Smooth muscle cell (in vitro differentiated cells): ENCODE measurements at regions not wholly inside any gene's neighbourhood (a gene's known extent, or its start where the extent isn't known, plus 50 kb on each side); places are given as distances from the start of the nearest gene placed in this dataset.
A peak's percentile ranks its signal among the peaks of the same experiment; 100 is the strongest.

Source experiments
- DNase-seq: peaks from one replicate; lab custom pipeline; 2025; ENCODE audit not compliant: unreplicated experiment; lab: John Stamatoyannopoulos, UW
- H2AFZ ChIP-seq: fragments of 200-600 bp; sonication (generic); 2 replicates; pipeline ENCODE4 v1.6.0; 2016; ENCODE audit warnings: antibody characterized with exemption, low read depth, mild to moderate bottlenecking
- H3F3A ChIP-seq: fragments of 200-600 bp; sonication (generic); 2 replicates; pipeline ENCODE4 v1.6.0; 2017; ENCODE audit warnings: antibody characterized with exemption, low read depth
- H3K27ac ChIP-seq: fragments of 200-600 bp; sonication (generic); 2 replicates; pipeline ENCODE4 v1.5.1; 2016; ENCODE audit warnings: low read depth, mild to moderate bottlenecking
- H3K27me3 ChIP-seq: fragments of 200-600 bp; sonication (generic); 2 replicates; pipeline ENCODE4 v1.6.1; 2016; ENCODE audit warnings: low read depth, mild to moderate bottlenecking
- H3K36me3 ChIP-seq: fragments of 200-600 bp; sonication (generic); 2 replicates; pipeline ENCODE4 v1.5.1; 2016; ENCODE audit warnings: low read depth
- H3K4me1 ChIP-seq: fragments of 200-600 bp; sonication (generic); 2 replicates; pipeline ENCODE4 v1.5.1; 2016; ENCODE audit warnings: low read depth
- H3K4me2 ChIP-seq: fragments of 200-600 bp; sonication (generic); 2 replicates; pipeline ENCODE4 v1.6.0; 2016; ENCODE audit warnings: mild to moderate bottlenecking
- H3K4me3 ChIP-seq: fragments of 200-600 bp; sonication (generic); 2 replicates; pipeline ENCODE4 v1.5.1; 2016; ENCODE audit warnings: mild to moderate bottlenecking
- H3K79me2 ChIP-seq: fragments of 200-600 bp; sonication (generic); 2 replicates; pipeline ENCODE4 v1.6.0; 2016; ENCODE audit warnings: low read depth, mild to moderate bottlenecking
- H3K9ac ChIP-seq: fragments of 200-600 bp; sonication (generic); 2 replicates; pipeline ENCODE4 v1.6.0; 2016; ENCODE audit warnings: low read depth
- H3K9me3 ChIP-seq: fragments of 200-600 bp; sonication (generic); replicated peaks from 2 replicates; pipeline ENCODE4 v1.5.1; 2016; ENCODE audit warnings: low read depth
- H4K20me1 ChIP-seq: fragments of 200-600 bp; sonication (generic); 2 replicates; pipeline ENCODE4 v1.6.0; 2016; ENCODE audit warnings: low read depth
- WGBS: methylation state at CpG from one replicate; pipeline ENCODE4 v1.1.7; 2016; ENCODE audit warnings: low lambda C conversion rate; 5-methylcytosine and 5-hydroxymethylcytosine counted together
- TF ChIP-seq, protein P1 (sequence below): fragments of 200-600 bp; sonication (generic); IDR thresholded peaks from 2 replicates; pipeline ENCODE4 v1.5.1; 2017; ENCODE audit warnings: borderline replicate concordance, mild to moderate bottlenecking, antibody characterized with exemption; ENCODE audit not compliant: insufficient read depth, poor library complexity, severe bottlenecking

GRCh38 chr18:25568986-25569385 is 217.0 kb upstream of the ZNF521 start:
- no peaks in the 10 kb centered on the region for H3F3A ChIP-seq
- no peaks in the 10 kb centered on the region for H3K36me3 ChIP-seq
- no peaks in the 10 kb centered on the region for H3K4me1 ChIP-seq
- H3K27me3 ChIP-seq: no peaks in the 10 kb centered on the region
- H4K20me1 ChIP-seq: no peaks in the 10 kb centered on the region
- H3K79me2 ChIP-seq: no peaks in the 10 kb centered on the region
- H3K4me2 ChIP-seq: no peak overlapping the region
- no peak overlapping the region for H3K4me3 ChIP-seq
- H2AFZ ChIP-seq: no peak overlapping the region
- H3K9ac ChIP-seq: no peak overlapping the region
- TF ChIP-seq, protein P1, sequence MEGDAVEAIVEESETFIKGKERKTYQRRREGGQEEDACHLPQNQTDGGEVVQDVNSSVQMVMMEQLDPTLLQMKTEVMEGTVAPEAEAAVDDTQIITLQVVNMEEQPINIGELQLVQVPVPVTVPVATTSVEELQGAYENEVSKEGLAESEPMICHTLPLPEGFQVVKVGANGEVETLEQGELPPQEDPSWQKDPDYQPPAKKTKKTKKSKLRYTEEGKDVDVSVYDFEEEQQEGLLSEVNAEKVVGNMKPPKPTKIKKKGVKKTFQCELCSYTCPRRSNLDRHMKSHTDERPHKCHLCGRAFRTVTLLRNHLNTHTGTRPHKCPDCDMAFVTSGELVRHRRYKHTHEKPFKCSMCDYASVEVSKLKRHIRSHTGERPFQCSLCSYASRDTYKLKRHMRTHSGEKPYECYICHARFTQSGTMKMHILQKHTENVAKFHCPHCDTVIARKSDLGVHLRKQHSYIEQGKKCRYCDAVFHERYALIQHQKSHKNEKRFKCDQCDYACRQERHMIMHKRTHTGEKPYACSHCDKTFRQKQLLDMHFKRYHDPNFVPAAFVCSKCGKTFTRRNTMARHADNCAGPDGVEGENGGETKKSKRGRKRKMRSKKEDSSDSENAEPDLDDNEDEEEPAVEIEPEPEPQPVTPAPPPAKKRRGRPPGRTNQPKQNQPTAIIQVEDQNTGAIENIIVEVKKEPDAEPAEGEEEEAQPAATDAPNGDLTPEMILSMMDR: no peak
- 85% methylated on average over 5 of the region's 5 CpGs for WGBS
- no peaks in the 10 kb centered on the region for H3K9me3 ChIP-seq
- no peak for DNase-seq
- H3K27ac ChIP-seq: no peak overlapping the region

GRCh38 chr18:25563816-25564683 is 212.1 kb upstream of the ZNF521 start:
- TF ChIP-seq, protein P1: no peak
- Histone ChIP-seq H3K9ac (no peak overlapping the region), H2AFZ (no peak overlapping the region), H3K4me3 (no peak overlapping the region), H3K9me3 (no peaks in the 10 kb centered on the region), H3K79me2 (no peaks in the 10 kb centered on the region), H3K27me3 (no peaks in the 10 kb centered on the region), H3K27ac (no peak overlapping the region), H3F3A (no peaks in the 10 kb centered on the region), H3K4me2 (no peak overlapping the region), H3K36me3 (no peaks in the 10 kb centered on the region), H3K4me1 (no peaks in the 10 kb centered on the region), H4K20me1 (no peaks in the 10 kb centered on the region)
- no peak for DNase-seq
- WGBS: 91% methylated on average over 16 of the region's 16 CpGs

- H3K27me3 ChIP-seq: no peaks in the 10 kb centered on the region
- H3K4me2 ChIP-seq: no peak overlapping the region
- H3K79me2 ChIP-seq: no peaks in the 10 kb centered on the region
- no peak for DNase-seq
- 96% methylated on average over 3 of the region's 3 CpGs for WGBS
- H3K9me3 ChIP-seq: no peaks in the 10 kb centered on the region
- H3K4me3 ChIP-seq: no peak overlapping the region
- H2AFZ ChIP-seq: no peak overlapping the region
- H4K20me1 ChIP-seq: no peaks in the 10 kb centered on the region
- no peaks in the 10 kb centered on the region for H3F3A ChIP-seq
- TF ChIP-seq, protein P1: no peak
- no peaks in the 10 kb centered on the region for H3K4me1 ChIP-seq
- H3K27ac ChIP-seq: no peak overlapping the region
- no peak overlapping the region for H3K9ac ChIP-seq
- no peaks in the 10 kb centered on the region for H3K36me3 ChIP-seq
Measured at GRCh38 chr18:25563346-25563745, 211.4 kb upstream of the ZNF521 start.

GRCh38 chr18:25561918-25562317 is 210.0 kb upstream of the ZNF521 start:
- DNase-seq: no peak
- TF ChIP-seq, protein P1: peak; percentile 61

More at GRCh38 chr18:25561918-25562317, 210.0 kb upstream of the ZNF521 start:
- H3K4me3 ChIP-seq: no peak overlapping the region
- no peak overlapping the region for H2AFZ ChIP-seq
- H3K79me2 ChIP-seq: no peaks in the 10 kb centered on the region
- H3F3A ChIP-seq: no peaks in the 10 kb centered on the region
- no peaks in the 10 kb centered on the region for H3K27me3 ChIP-seq
- no peaks in the 10 kb centered on the region for H4K20me1 ChIP-seq
- peaks cover 2% of the 10 kb centered on the region for H3K4me1 ChIP-seq
- no peak overlapping the region for H3K9ac ChIP-seq
- H3K36me3 ChIP-seq: no peaks in the 10 kb centered on the region
- 42% methylated on average over 6 of the region's 6 CpGs for WGBS
- no peak overlapping the region for H3K27ac ChIP-seq
- H3K9me3 ChIP-seq: no peaks in the 10 kb centered on the region
- no peak overlapping the region for H3K4me2 ChIP-seq
